ENCODE measurements at regions not wholly inside any gene's neighbourhood (a gene's known extent, or its start where the extent isn't known, plus 50 kb on each side); places are given as distances from the start of the nearest gene placed in this dataset.

- H3K27ac ChIP-seq = no peak overlapping the region
- WGBS, 3 donors = 26 to 37% (median 32%) methylated on average over 1 of the region's 1 CpG
- no peak for TF ChIP-seq CTCF (IDR thresholded peaks at IDR 0.05)
- no peaks in the 10 kb centered on the region for H3K9me3 ChIP-seq
- DNase-seq = no peak
- intact Hi-C loops (cut with DNase I) = no loop called here
- H3K4me3 ChIP-seq = no peak overlapping the region
- no peaks in the 10 kb centered on the region for H3K27me3 ChIP-seq (ENCODE audit: insufficient read depth in 3 of 3, low read length in 2 of 3)
- H3K4me1 ChIP-seq = no peaks in the 10 kb centered on the region
- H3K36me3 ChIP-seq (ENCODE audit: insufficient read depth in 1 of 2, low read depth in 1 of 2) = no peaks in the 10 kb centered on the region
- ATAC-seq = no peak
These were observed 1002.4 kb downstream of the SLITRK1 start for GRCh38 chr13:82879921-82880320.

- Histone ChIP-seq H3K4me3 (no peak overlapping the region), H3K27me3 (ENCODE audit: insufficient read depth in 3 of 3, low read length in 2 of 3) (no peaks in the 10 kb centered on the region), H3K36me3 (ENCODE audit: insufficient read depth in 1 of 2, low read depth in 1 of 2) (no peaks in the 10 kb centered on the region), H3K4me1 (no peaks in the 10 kb centered on the region), H3K27ac (no peak overlapping the region), H3K9me3 (no peaks in the 10 kb centered on the region)
- intact Hi-C loops (cut with DNase I) = no loop called here
- DNase-seq (no peak), ATAC-seq (no peak)
- TF ChIP-seq CTCF (IDR thresholded peaks at IDR 0.05) = no peak
These were observed 1003.7 kb downstream of the SLITRK1 start for GRCh38 chr13:82878536-82878935.

- H3K27me3 ChIP-seq (ENCODE audit: insufficient read depth in 3 of 3, low read length in 2 of 3) = no peaks in the 10 kb centered on the region
- WGBS, 3 donors = 62 to 69% (median 64%) methylated on average over 2 of the region's 2 CpGs
- TF ChIP-seq CTCF (IDR thresholded peaks at IDR 0.05) = no peak
- no peak overlapping the region for H3K27ac ChIP-seq
- no peaks in the 10 kb centered on the region for H3K9me3 ChIP-seq
- ATAC-seq (no peak), DNase-seq (no peak)
- intact Hi-C loops (cut with DNase I) = no loop called here
- H3K4me3 ChIP-seq = no peak overlapping the region
- H3K4me1 ChIP-seq = no peaks in the 10 kb centered on the region
- H3K36me3 ChIP-seq (ENCODE audit: insufficient read depth in 1 of 2, low read depth in 1 of 2) = no peaks in the 10 kb centered on the region
These were observed 1015.0 kb downstream of the SLITRK1 start for GRCh38 chr13:82867284-82867683.

- ATAC-seq (no peak), DNase-seq (no peak)
- no peaks in the 10 kb centered on the region for H3K9me3 ChIP-seq
- intact Hi-C loops (cut with DNase I) = no loop called here
- no peaks in the 10 kb centered on the region for H3K27me3 ChIP-seq (ENCODE audit: insufficient read depth in 3 of 3, low read length in 2 of 3)
- no peak overlapping the region for H3K4me3 ChIP-seq
- no peaks in the 10 kb centered on the region for H3K4me1 ChIP-seq
- no peak overlapping the region for H3K27ac ChIP-seq
- H3K36me3 ChIP-seq (ENCODE audit: insufficient read depth in 1 of 2, low read depth in 1 of 2) = no peaks in the 10 kb centered on the region
- no peak for TF ChIP-seq CTCF (IDR thresholded peaks at IDR 0.05)
These were observed 1031.6 kb downstream of the SLITRK1 start for GRCh38 chr13:82850644-82851043.

- DNase-seq = no peak
- Histone ChIP-seq H3K27me3 (ENCODE audit: insufficient read depth in 3 of 3, low read length in 2 of 3) (no peaks in the 10 kb centered on the region), H3K4me1 (no peaks in the 10 kb centered on the region), H3K9me3 (no peaks in the 10 kb centered on the region), H3K27ac (no peak overlapping the region), H3K36me3 (ENCODE audit: insufficient read depth in 1 of 2, low read depth in 1 of 2) (no peaks in the 10 kb centered on the region), H3K4me3 (no peak overlapping the region)
- 93 to 96% (median 96%) methylated on average over 1 of the region's 1 CpG for WGBS, 3 donors
- intact Hi-C loops (cut with DNase I) = no loop called here
- ATAC-seq = no peak
- TF ChIP-seq CTCF (IDR thresholded peaks at IDR 0.05) = no peak
These were observed 1033.5 kb downstream of the SLITRK1 start for GRCh38 chr13:82848766-82849165.
